ENCODE measurements at regions not wholly inside any gene's neighbourhood (a gene's known extent, or its start where the extent isn't known, plus 50 kb on each side); places are given as distances from the start of the nearest gene placed in this dataset.
"Not testable (repeated sequence)": the region's sequence is repeated elsewhere in the genome, so short reads cannot be mapped to it uniquely, and the experiment has no call there.

GRCh38 chr9:33697171-33697570 is 98.2 kb upstream of the PRSS3 start:
- H3K4me3 Mint-ChIP-seq = no peak overlapping the region
- H3K36me3 Mint-ChIP-seq (ENCODE audit: low read depth) = no peaks in the 10 kb centered on the region

GRCh38 chr9:33698267-33698666 is 97.1 kb upstream of the PRSS3 start:
- no peaks in the 10 kb centered on the region for H3K9me3 ChIP-seq (ENCODE audit: control insufficient read depth, low read length)
- Mint-ChIP-seq H3K4me3 (no peak overlapping the region), H3K9me3 (no peaks in the 10 kb centered on the region), H3K4me1 (peaks cover 50% of the 10 kb centered on the region), H3K27me3 (ENCODE audit: insufficient read depth) (peaks cover 39% of the 10 kb centered on the region), H3K27ac (no peak overlapping the region), H3K36me3 (ENCODE audit: low read depth) (no peaks in the 10 kb centered on the region)
- TF ChIP-seq CTCF (conservative IDR thresholded peaks at IDR 0.05) = no peak
- H3K4me3 ChIP-seq (ENCODE audit: low read length) = no peak overlapping the region
- WGBS, 2 experiments (ENCODE audit: insufficient coverage in 1 of 2, insufficient read length in 1 of 2) = 90% methylated on average over 1 of the region's 1 CpG; no CpG with 5 or more reads in 1 of the 2 experiments
- no peaks in the 10 kb centered on the region for H3K27me3 ChIP-seq (ENCODE audit: control insufficient read depth, insufficient read depth, low read length, poor library complexity, severe bottlenecking)
- H3K27ac ChIP-seq (ENCODE audit: low read depth, low read length) = no peak overlapping the region
- peaks cover 4% of the 10 kb centered on the region for H3K4me1 ChIP-seq (ENCODE audit: control insufficient read depth, insufficient read depth, low read length)
- DNase-seq = no peak
- H3K36me3 ChIP-seq (ENCODE audit: control insufficient read depth, insufficient read depth, low read length) = no peaks in the 10 kb centered on the region
- H3K9ac ChIP-seq (ENCODE audit: extremely low read depth, low read length, poor library complexity, severe bottlenecking) = no peak overlapping the region

More at GRCh38 chr9:33697171-33697570, 98.2 kb upstream of the PRSS3 start:
- Histone ChIP-seq H3K27ac (ENCODE audit: low read depth, low read length) (no peak overlapping the region), H3K9ac (ENCODE audit: extremely low read depth, low read length, poor library complexity, severe bottlenecking) (no peak overlapping the region), H3K27me3 (ENCODE audit: control insufficient read depth, insufficient read depth, low read length, poor library complexity, severe bottlenecking) (no peaks in the 10 kb centered on the region), H3K4me3 (ENCODE audit: low read length) (no peak overlapping the region), H3K4me1 (ENCODE audit: control insufficient read depth, insufficient read depth, low read length) (peaks cover 4% of the 10 kb centered on the region), H3K36me3 (ENCODE audit: control insufficient read depth, insufficient read depth, low read length) (no peaks in the 10 kb centered on the region), H3K9me3 (ENCODE audit: control insufficient read depth, low read length) (no peaks in the 10 kb centered on the region)
- Mint-ChIP-seq H3K9me3 (no peaks in the 10 kb centered on the region), H3K27ac (no peak overlapping the region), H3K27me3 (ENCODE audit: insufficient read depth) (peaks cover 49% of the 10 kb centered on the region), H3K4me1 (peaks cover 45% of the 10 kb centered on the region)
- DNase-seq = no peak
- no peak for TF ChIP-seq CTCF (conservative IDR thresholded peaks at IDR 0.05)

GRCh38 chr9:33700940-33701339 is 94.4 kb upstream of the PRSS3 start:
- not testable (repeated sequence) for H3K27ac Mint-ChIP-seq; DNase-seq; H3K27ac ChIP-seq (ENCODE audit: low read depth, low read length); H3K36me3 Mint-ChIP-seq (ENCODE audit: low read depth); H3K9ac ChIP-seq (ENCODE audit: extremely low read depth, low read length, poor library complexity, severe bottlenecking); H3K27me3 ChIP-seq (ENCODE audit: control insufficient read depth, insufficient read depth, low read length, poor library complexity, severe bottlenecking); H3K36me3 ChIP-seq (ENCODE audit: control insufficient read depth, insufficient read depth, low read length); H3K4me3 ChIP-seq (ENCODE audit: low read length); H3K9me3 Mint-ChIP-seq; H3K4me1 ChIP-seq (ENCODE audit: control insufficient read depth, insufficient read depth, low read length); H3K9me3 ChIP-seq (ENCODE audit: control insufficient read depth, low read length); H3K4me3 Mint-ChIP-seq
- WGBS, 2 experiments (ENCODE audit: insufficient coverage in 1 of 2, insufficient read length in 1 of 2) = 88 to 93% methylated on average over 2 of the region's 2 CpGs
- H3K4me1 Mint-ChIP-seq = peaks cover 59% of the 10 kb centered on the region
- peaks cover 17% of the 10 kb centered on the region for H3K27me3 Mint-ChIP-seq (ENCODE audit: insufficient read depth)

GRCh38 chr9:33703430-33704102 is 91.8 kb upstream of the PRSS3 start:
- Histone ChIP-seq H3K4me1 (ENCODE audit: control insufficient read depth, insufficient read depth, low read length) (peaks cover 4% of the 10 kb centered on the region), H3K27me3 (ENCODE audit: control insufficient read depth, insufficient read depth, low read length, poor library complexity, severe bottlenecking) (no peaks in the 10 kb centered on the region), H3K9me3 (ENCODE audit: control insufficient read depth, low read length) (peaks cover 22% of the 10 kb centered on the region), H3K9ac (ENCODE audit: extremely low read depth, low read length, poor library complexity, severe bottlenecking) (no peak overlapping the region), H3K27ac (ENCODE audit: low read depth, low read length) (no peak overlapping the region), H3K4me3 (ENCODE audit: low read length) (peak overlapping the region; percentile 19), H3K36me3 (ENCODE audit: control insufficient read depth, insufficient read depth, low read length) (no peaks in the 10 kb centered on the region)
- Mint-ChIP-seq H3K4me1 (peaks cover 43% of the 10 kb centered on the region), H3K27ac (no peak overlapping the region), H3K4me3 (no peak overlapping the region), H3K27me3 (ENCODE audit: insufficient read depth) (peaks cover 4% of the 10 kb centered on the region), H3K9me3 (peaks cover 26% of the 10 kb centered on the region), H3K36me3 (ENCODE audit: low read depth) (no peaks in the 10 kb centered on the region)
- no peak for TF ChIP-seq CTCF (conservative IDR thresholded peaks at IDR 0.05)
- DNase-seq = no peak
- 89 to 98% methylated on average over 5 to 8 of the region's 8 CpGs for WGBS, 2 experiments (ENCODE audit: insufficient coverage in 1 of 2, insufficient read length in 1 of 2)

- not testable (repeated sequence) for H3K4me1 ChIP-seq (ENCODE audit: control insufficient read depth, insufficient read depth, low read length); DNase-seq; H3K9ac ChIP-seq (ENCODE audit: extremely low read depth, low read length, poor library complexity, severe bottlenecking); H3K27ac Mint-ChIP-seq; H3K27ac ChIP-seq (ENCODE audit: low read depth, low read length); H3K36me3 Mint-ChIP-seq (ENCODE audit: low read depth); H3K27me3 ChIP-seq (ENCODE audit: control insufficient read depth, insufficient read depth, low read length, poor library complexity, severe bottlenecking); H3K4me3 Mint-ChIP-seq; H3K36me3 ChIP-seq (ENCODE audit: control insufficient read depth, insufficient read depth, low read length); H3K27me3 Mint-ChIP-seq (ENCODE audit: insufficient read depth)
- WGBS, 2 experiments (ENCODE audit: insufficient coverage in 1 of 2, insufficient read length in 1 of 2) = 68% methylated on average over 2 of the region's 2 CpGs; no CpG with 5 or more reads in 1 of the 2 experiments
- H3K9me3 Mint-ChIP-seq = peaks cover 26% of the 10 kb centered on the region
- peaks cover 28% of the 10 kb centered on the region for H3K4me1 Mint-ChIP-seq
- Histone ChIP-seq H3K4me3 (ENCODE audit: low read length) (peak overlapping the region; percentile 38), H3K9me3 (ENCODE audit: control insufficient read depth, low read length) (peaks cover 22% of the 10 kb centered on the region)
Observed at GRCh38 chr9:33705440-33705839, 89.9 kb upstream of the PRSS3 start.

All from endodermal cell (in vitro differentiated cells).